CD4-positive, alpha-beta T cell (primary cell): ENCODE measurements at regions not wholly inside any gene's neighbourhood (a gene's known extent, or its start where the extent isn't known, plus 50 kb on each side); places are given as distances from the start of the nearest gene placed in this dataset.

ENCODE experiments used
- ATAC-seq: fragments of 200-7000 bp; cut with Tn5 transposase; one replicate; pipeline ENCODE4 v1.10.0; 2022; ENCODE audit warnings: mild to moderate bottlenecking; ENCODE audit not compliant: poor library complexity
- CTCF ChIA-PET: fragments of 350-600 bp; sonication (Branson Sonifier 250); formaldehyde crosslinking; loops from one replicate; lab custom pipeline; 2021; ENCODE audit warnings: antibody characterized with exemption, inconsistent platforms; lab: Charles Lee
- POLR2A ChIA-PET: fragments of 350-600 bp; sonication (Branson Sonifier 250); formaldehyde crosslinking; loops from one replicate; lab custom pipeline; 2021; ENCODE audit warnings: antibody characterized with exemption, inconsistent platforms; lab: Charles Lee
- DNase-seq, 14 experiments: peaks; one replicate each; pipeline ENCODE4 v3.0.0-alpha.2; 2013 to 2020; ENCODE audit warnings: mixed read lengths in 2 of 14
- H3K27ac ChIP-seq, 2 donors: one replicate each; pipeline versions ENCODE4 v1.5.1 to v1.7.0; 2013; ENCODE audit warnings: low read length in 2 of 2, low read depth in 1 of 2, mild to moderate bottlenecking in 1 of 2
- H3K27me3 ChIP-seq, 2 experiments: 1 replicate in 1 of 2; 2 replicates in 1 of 2; pipeline versions ENCODE4 v1.6.1 to v1.7.0; 2013; ENCODE audit warnings: low read length in 2 of 2, control low read depth in 1 of 2, mild to moderate bottlenecking in 1 of 2, moderate library complexity in 1 of 2; ENCODE audit not compliant: insufficient read depth in 2 of 2, control insufficient read depth in 1 of 2
- H3K36me3 ChIP-seq: one replicate; pipeline ENCODE4 v1.6.1; 2013; ENCODE audit warnings: low read length, control low read depth; ENCODE audit not compliant: insufficient read depth
- H3K4me1 ChIP-seq: one replicate; pipeline ENCODE4 v1.6.1; 2013; ENCODE audit warnings: low read length, control low read depth; ENCODE audit not compliant: insufficient read depth
- H3K4me3 ChIP-seq: one replicate; pipeline ENCODE4 v1.5.1; 2013; ENCODE audit warnings: mild to moderate bottlenecking, low read length, moderate library complexity
- H3K9me3 ChIP-seq, 2 experiments: 1 replicate in 1 of 2; 2 replicates in 1 of 2; pipeline versions ENCODE4 v1.6.1 to v1.7.0; 2013; ENCODE audit warnings: low read length in 2 of 2, mild to moderate bottlenecking in 2 of 2, control low read depth in 1 of 2, moderate library complexity in 1 of 2; ENCODE audit not compliant: control insufficient read depth in 1 of 2, insufficient read depth in 1 of 2
- H3K27ac Mint-ChIP-seq: one replicate; pipeline ENCODE4 v1.8.0; 2020; ENCODE audit warnings: mixed read lengths
- H3K27me3 Mint-ChIP-seq: one replicate; pipeline ENCODE4 v1.8.0; 2021; ENCODE audit warnings: mixed read lengths
- H3K36me3 Mint-ChIP-seq: one replicate; pipeline ENCODE4 v1.8.0; 2021; ENCODE audit warnings: low read depth, mixed read lengths
- H3K4me1 Mint-ChIP-seq: one replicate; pipeline ENCODE4 v1.8.0; 2021; ENCODE audit warnings: low read depth, mixed read lengths
- H3K4me3 Mint-ChIP-seq: one replicate; pipeline ENCODE4 v1.8.0; 2020; ENCODE audit warnings: mild to moderate bottlenecking, mixed read lengths
- H3K9me3 Mint-ChIP-seq: one replicate; pipeline ENCODE4 v1.8.0; 2020; ENCODE audit warnings: mixed read lengths
- intact Hi-C, 2 experiments: fragments of 100-400 bp; cut with DNase I in 1 of 2; cut with micrococcal nuclease in 1 of 2; formaldehyde crosslinking; loops; one replicate each; pipeline versions ENCODE4 v1.15.1 to v1.9.0; 2023 to 2025; cut with DNase I, micrococcal nuclease
- TF ChIP-seq, protein P1 (sequence below): fragments of 200-600 bp; IDR thresholded peaks from one replicate; pipeline ENCODE4 v1.8.0; 2022; ENCODE audit warnings: antibody characterized with exemption, mild to moderate bottlenecking

DNA sequence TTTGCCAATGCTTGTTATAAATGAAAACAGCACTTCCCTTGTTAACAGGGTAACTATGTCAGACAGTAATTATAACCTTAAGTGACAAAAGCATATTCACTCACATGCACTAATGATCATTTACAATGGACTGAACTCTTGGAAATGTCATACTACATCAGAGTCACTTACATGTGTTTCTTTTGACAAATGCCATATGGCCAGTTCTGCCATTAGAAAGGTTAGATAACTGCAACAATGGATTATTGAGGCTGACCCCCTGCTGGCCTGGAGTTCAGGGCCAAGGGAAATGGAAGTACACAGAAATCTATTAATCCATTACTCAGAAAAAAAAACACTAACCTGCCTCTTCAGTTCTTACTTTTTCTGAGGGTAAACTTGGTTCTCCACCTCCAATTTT, 313.4 kb downstream of the CNTN3 start:
- H3K4me1 ChIP-seq = no peaks in the 10 kb centered on the region
- no peak overlapping the region for H3K4me3 Mint-ChIP-seq
- POLR2A ChIA-PET = no interaction called here
- no peak overlapping the region for H3K27ac ChIP-seq
- no peak for DNase-seq
- H3K4me1 Mint-ChIP-seq = no peaks in the 10 kb centered on the region
- H3K36me3 Mint-ChIP-seq = no peaks in the 10 kb centered on the region
- H3K27me3 ChIP-seq = no peaks in the 10 kb centered on the region
- H3K27ac Mint-ChIP-seq = no peak overlapping the region
- CTCF ChIA-PET = no interaction called here
- TF ChIP-seq, protein P1, sequence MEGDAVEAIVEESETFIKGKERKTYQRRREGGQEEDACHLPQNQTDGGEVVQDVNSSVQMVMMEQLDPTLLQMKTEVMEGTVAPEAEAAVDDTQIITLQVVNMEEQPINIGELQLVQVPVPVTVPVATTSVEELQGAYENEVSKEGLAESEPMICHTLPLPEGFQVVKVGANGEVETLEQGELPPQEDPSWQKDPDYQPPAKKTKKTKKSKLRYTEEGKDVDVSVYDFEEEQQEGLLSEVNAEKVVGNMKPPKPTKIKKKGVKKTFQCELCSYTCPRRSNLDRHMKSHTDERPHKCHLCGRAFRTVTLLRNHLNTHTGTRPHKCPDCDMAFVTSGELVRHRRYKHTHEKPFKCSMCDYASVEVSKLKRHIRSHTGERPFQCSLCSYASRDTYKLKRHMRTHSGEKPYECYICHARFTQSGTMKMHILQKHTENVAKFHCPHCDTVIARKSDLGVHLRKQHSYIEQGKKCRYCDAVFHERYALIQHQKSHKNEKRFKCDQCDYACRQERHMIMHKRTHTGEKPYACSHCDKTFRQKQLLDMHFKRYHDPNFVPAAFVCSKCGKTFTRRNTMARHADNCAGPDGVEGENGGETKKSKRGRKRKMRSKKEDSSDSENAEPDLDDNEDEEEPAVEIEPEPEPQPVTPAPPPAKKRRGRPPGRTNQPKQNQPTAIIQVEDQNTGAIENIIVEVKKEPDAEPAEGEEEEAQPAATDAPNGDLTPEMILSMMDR = no peak
- H3K9me3 ChIP-seq = peaks cover 0 to 8% of the 10 kb centered on the region in 2 experiments
- H3K4me3 ChIP-seq = no peak overlapping the region
- intact Hi-C loops = no loop called here
- H3K36me3 ChIP-seq = no peaks in the 10 kb centered on the region
- H3K9me3 Mint-ChIP-seq = peaks cover 5% of the 10 kb centered on the region
- no peaks in the 10 kb centered on the region for H3K27me3 Mint-ChIP-seq
- no peak for ATAC-seq

DNA sequence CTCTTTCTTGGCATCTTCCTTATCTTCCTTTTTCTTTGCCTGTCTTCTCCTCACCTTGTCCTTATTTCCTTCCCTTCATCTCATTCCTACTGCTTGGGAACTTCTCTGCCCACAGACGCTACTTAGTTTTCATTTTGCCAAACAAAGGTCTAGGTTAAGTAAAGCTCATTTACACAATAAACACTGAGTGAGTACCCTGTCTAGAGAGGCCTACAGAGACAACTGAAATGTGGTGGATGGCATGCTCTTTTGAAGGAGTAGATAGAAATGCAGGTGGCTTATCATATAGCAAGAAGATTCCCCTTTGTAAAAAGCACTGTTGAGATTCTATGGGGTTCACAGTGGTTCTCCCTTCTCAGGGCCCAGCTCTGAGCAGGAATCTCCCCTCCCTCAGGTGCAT, 319.0 kb downstream of the CNTN3 start:
- Histone ChIP-seq H3K27me3 (no peaks in the 10 kb centered on the region), H3K4me3 (no peak overlapping the region), H3K4me1 (no peaks in the 10 kb centered on the region), H3K9me3 (peaks cover 0 to 13% of the 10 kb centered on the region in 2 experiments), H3K36me3 (no peaks in the 10 kb centered on the region), H3K27ac (no peak overlapping the region)
- TF ChIP-seq, protein P1 = no peak
- Mint-ChIP-seq H3K27ac (no peak overlapping the region), H3K36me3 (no peaks in the 10 kb centered on the region), H3K4me3 (no peak overlapping the region), H3K9me3 (peaks cover 5% of the 10 kb centered on the region), H3K27me3 (no peaks in the 10 kb centered on the region), H3K4me1 (no peaks in the 10 kb centered on the region)
- DNase-seq (no peak), ATAC-seq (no peak)
- intact Hi-C loops = no loop called here
- ChIA-PET POLR2A (no interaction called here), CTCF (no interaction called here)

DNA sequence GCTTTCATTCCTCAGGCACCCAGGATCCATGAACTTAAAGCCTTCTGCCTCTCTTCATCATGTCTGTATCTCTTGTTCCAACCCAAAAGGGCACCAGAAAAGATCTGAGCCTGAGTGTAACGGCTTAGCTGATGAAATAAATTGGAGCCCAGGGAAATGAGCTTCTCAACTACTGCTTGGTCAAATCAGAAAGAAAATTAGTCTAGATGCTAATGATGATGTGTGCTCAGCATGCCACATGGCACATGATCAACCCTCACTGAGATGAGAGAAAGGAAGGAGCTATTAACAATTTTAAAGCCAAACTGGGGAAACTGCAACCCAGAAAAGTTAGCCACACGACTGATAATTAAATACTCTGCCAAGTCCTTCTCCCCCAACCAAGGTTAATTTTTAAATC, 325.7 kb downstream of the CNTN3 start:
- ChIA-PET POLR2A (no interaction called here), CTCF (no interaction called here)
- Mint-ChIP-seq H3K9me3 (peaks cover 5% of the 10 kb centered on the region), H3K4me1 (no peaks in the 10 kb centered on the region), H3K27ac (no peak overlapping the region), H3K36me3 (no peaks in the 10 kb centered on the region), H3K27me3 (no peaks in the 10 kb centered on the region), H3K4me3 (no peak overlapping the region)
- TF ChIP-seq, protein P1 = no peak
- H3K4me1 ChIP-seq = no peaks in the 10 kb centered on the region
- no peaks in the 10 kb centered on the region for H3K27me3 ChIP-seq
- ATAC-seq (no peak), DNase-seq (no peak)
- intact Hi-C loops = no loop called here
- no peak overlapping the region for H3K4me3 ChIP-seq
- peaks cover 0 to 5% of the 10 kb centered on the region in 2 experiments for H3K9me3 ChIP-seq
- no peak overlapping the region for H3K27ac ChIP-seq
- no peaks in the 10 kb centered on the region for H3K36me3 ChIP-seq
